SK-N-DZ (cell line): ENCODE measurements at regions not wholly inside any gene's neighbourhood (a gene's known extent, or its start where the extent isn't known, plus 50 kb on each side); places are given as distances from the start of the nearest gene placed in this dataset.
"Not testable (repeated sequence)": the region's sequence is repeated elsewhere in the genome, so short reads cannot be mapped to it uniquely, and the experiment has no call there.

Experiments used
- DNase-seq: peaks from one replicate; pipeline ENCODE4 v3.0.0-alpha.2; 2015; ENCODE audit warnings: low spot score

GRCh38 chr4:127425202-127425845, 207.4 kb upstream of the INTU start:
- no peak for DNase-seq

GRCh38 chr4:127425851-127426250, 206.9 kb upstream of the INTU start:
- no peak for DNase-seq

- peak; percentile 15 for DNase-seq
Observed at GRCh38 chr4:127441571-127441970, 191.2 kb upstream of the INTU start.

- no peak for DNase-seq
Observed at GRCh38 chr4:127445471-127445870, 187.3 kb upstream of the INTU start.

- DNase-seq: no peak
Observed at GRCh38 chr4:127446427-127446885, 186.3 kb upstream of the INTU start.

- DNase-seq: no peak
Observed at GRCh38 chr4:127448986-127449385, 183.8 kb upstream of the INTU start.

GRCh38 chr4:127449449-127449848, 183.3 kb upstream of the INTU start:
- DNase-seq: no peak

GRCh38 chr4:127450276-127450675, 182.5 kb upstream of the INTU start:
- no peak for DNase-seq

GRCh38 chr4:127463883-127464282, 168.9 kb upstream of the INTU start:
- no peak for DNase-seq

GRCh38 chr4:127469542-127469941, 163.2 kb upstream of the INTU start:
- no peak for DNase-seq

GRCh38 chr4:127469959-127470809, 162.6 kb upstream of the INTU start:
- DNase-seq: no peak

- not testable (repeated sequence) for DNase-seq
Observed at GRCh38 chr4:127478271-127478670, 154.5 kb upstream of the INTU start.

GRCh38 chr4:127479031-127479622, 153.6 kb upstream of the INTU start:
- DNase-seq: peak; percentile 59

- DNase-seq: no peak
Observed at GRCh38 chr4:127482049-127482448, 150.7 kb upstream of the INTU start.

- DNase-seq: no peak
Observed at GRCh38 chr4:127484117-127484516, 148.6 kb upstream of the INTU start.

GRCh38 chr4:127486248-127486647, 146.5 kb upstream of the INTU start:
- no peak for DNase-seq

- DNase-seq: no peak
Observed at GRCh38 chr4:127491571-127491970, 141.2 kb upstream of the INTU start.

- DNase-seq: not testable (repeated sequence)
Observed at GRCh38 chr4:127496875-127497274, 135.9 kb upstream of the INTU start.

- DNase-seq: no peak
Observed at GRCh38 chr4:127498366-127498765, 134.4 kb upstream of the INTU start.

- DNase-seq: no peak
Observed at GRCh38 chr4:127500242-127500641, 132.5 kb upstream of the INTU start.

- DNase-seq: no peak
Observed at GRCh38 chr4:127501103-127501502, 131.7 kb upstream of the INTU start.

GRCh38 chr4:127503111-127503510, 129.6 kb upstream of the INTU start:
- no peak for DNase-seq

- peak; percentile 17 for DNase-seq
Observed at GRCh38 chr4:127505203-127505602, 127.6 kb upstream of the INTU start.
